Body of pancreas (tissue), 4 donors: ENCODE measurements at regions not wholly inside any gene's neighbourhood (a gene's known extent, or its start where the extent isn't known, plus 50 kb on each side); places are given as distances from the start of the nearest gene placed in this dataset. TPM values are rescaled to one million over a fixed set of nuclear protein-coding genes. Genes with fewer than 3 reads are reported as not detected.

Source experiments
- ATAC-seq: fragments of 150-250 bp; one replicate; pipeline ENCODE4 v1.9.1; 2016
- DNase-seq, 4 donors: peaks; one replicate each; pipeline ENCODE4 v3.0.0-alpha.2; 2019
- H3K27ac ChIP-seq, 4 donors: fragments of 200-600 bp; sonication (generic); 1 replicate in 3 of 4; 2 replicates in 1 of 4; pipeline versions ENCODE4 v1.5.1 to v1.6.1; 2016 to 2019; ENCODE audit warnings: mild to moderate bottlenecking in 1 of 4, mixed read lengths in 1 of 4, moderate library complexity in 1 of 4
- H3K27me3 ChIP-seq, 2 donors: fragments of 200-600 bp; sonication (generic); one replicate each; pipeline ENCODE4 v1.6.0; 2016; ENCODE audit warnings: mild to moderate bottlenecking in 1 of 2
- H3K36me3 ChIP-seq, 2 donors: fragments of 200-600 bp; sonication (generic); replicated peaks in 1 of 2; 2 replicates each; pipeline ENCODE4 v1.5.1; 2016; ENCODE audit warnings: low read depth in 2 of 2; ENCODE audit not compliant: insufficient read depth in 1 of 2
- H3K4me1 ChIP-seq: fragments of 200-600 bp; sonication (generic); one replicate; pipeline ENCODE4 v1.6.0; 2016
- H3K4me3 ChIP-seq, 2 donors: fragments of 200-600 bp; sonication (generic); 1 replicate in 1 of 2; 2 replicates in 1 of 2; pipeline ENCODE4 v1.5.1; 2016 to 2019
- H3K9me3 ChIP-seq, 3 donors: fragments of 200-600 bp; sonication (generic); 1 replicate in 2 of 3; 2 replicates in 1 of 3; pipeline ENCODE4 v1.5.1; 2016
- POLR2A ChIP-seq, 3 donors: fragments of 450-650 bp; IDR thresholded peaks; one replicate each; pipeline ENCODE4 v1.6.1; 2016; ENCODE audit warnings: antibody characterized with exemption in 3 of 3, mild to moderate bottlenecking in 2 of 3
- WGBS, 2 donors: methylation state at CpG; one replicate each; pipeline ENCODE4 v1.1.5; 2017; 5-methylcytosine and 5-hydroxymethylcytosine counted together
- intact Hi-C: fragments of 100-400 bp; cut with DNase I; formaldehyde crosslinking; loops from one replicate; pipeline ENCODE4 v1.15.1; 2023
- small RNA-seq: library from RNA; depleted of rRNA; stranded (forward); fragments of <200 nt; gene quantifications from one replicate; pipeline ENCODE3, GENCODE V24; 2016
- TF ChIP-seq, protein P1 (sequence below), 7 experiments: fragments of 450-650 bp in 4 of 7; fragments of 200-600 bp in 3 of 7; sonication (generic) in 3 of 7; IDR thresholded peaks; one replicate each; pipeline ENCODE4 v1.5.1; 2016 to 2019; ENCODE audit warnings: antibody characterized with exemption in 7 of 7

DNA sequence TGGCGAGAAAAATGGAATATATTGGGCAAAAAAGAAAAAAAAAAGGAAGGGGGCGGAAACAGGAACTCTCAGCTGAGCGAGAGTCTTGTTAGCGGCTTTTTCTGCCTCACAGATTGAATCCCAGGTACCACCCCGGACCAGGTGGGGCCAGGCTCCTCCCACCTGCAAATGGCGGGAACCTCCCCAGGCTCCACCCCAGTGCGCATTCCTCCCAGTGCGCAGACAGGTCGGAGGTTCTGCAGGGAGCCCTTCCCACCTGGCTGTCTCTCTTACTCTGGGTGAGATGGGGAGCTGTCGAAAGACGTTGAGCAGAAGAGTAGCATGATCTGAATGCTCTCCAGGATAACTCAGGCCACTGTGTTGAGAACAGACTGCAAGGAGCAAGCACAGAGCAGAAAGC is 57.0 kb upstream of the ETV6 start:
- no peaks in the 10 kb centered on the region for H3K36me3 ChIP-seq
- H3K9me3 ChIP-seq, result no peaks in the 10 kb centered on the region
- intact Hi-C loops, result no loop called here
- no peaks in the 10 kb centered on the region for H3K27me3 ChIP-seq
- WGBS, 2 donors, result 92 to 94% methylated on average over 11 of the region's 11 CpGs
- no peak overlapping the region for H3K4me3 ChIP-seq
- TF ChIP-seq POLR2A (IDR thresholded peaks at IDR 0.05), result no peak
- TF ChIP-seq, protein P1, sequence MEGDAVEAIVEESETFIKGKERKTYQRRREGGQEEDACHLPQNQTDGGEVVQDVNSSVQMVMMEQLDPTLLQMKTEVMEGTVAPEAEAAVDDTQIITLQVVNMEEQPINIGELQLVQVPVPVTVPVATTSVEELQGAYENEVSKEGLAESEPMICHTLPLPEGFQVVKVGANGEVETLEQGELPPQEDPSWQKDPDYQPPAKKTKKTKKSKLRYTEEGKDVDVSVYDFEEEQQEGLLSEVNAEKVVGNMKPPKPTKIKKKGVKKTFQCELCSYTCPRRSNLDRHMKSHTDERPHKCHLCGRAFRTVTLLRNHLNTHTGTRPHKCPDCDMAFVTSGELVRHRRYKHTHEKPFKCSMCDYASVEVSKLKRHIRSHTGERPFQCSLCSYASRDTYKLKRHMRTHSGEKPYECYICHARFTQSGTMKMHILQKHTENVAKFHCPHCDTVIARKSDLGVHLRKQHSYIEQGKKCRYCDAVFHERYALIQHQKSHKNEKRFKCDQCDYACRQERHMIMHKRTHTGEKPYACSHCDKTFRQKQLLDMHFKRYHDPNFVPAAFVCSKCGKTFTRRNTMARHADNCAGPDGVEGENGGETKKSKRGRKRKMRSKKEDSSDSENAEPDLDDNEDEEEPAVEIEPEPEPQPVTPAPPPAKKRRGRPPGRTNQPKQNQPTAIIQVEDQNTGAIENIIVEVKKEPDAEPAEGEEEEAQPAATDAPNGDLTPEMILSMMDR (IDR thresholded peaks at IDR 0.05), result no peak
- DNase-seq, result no peak
- no peak overlapping the region for H3K27ac ChIP-seq
- H3K4me1 ChIP-seq, result no peaks in the 10 kb centered on the region
- ATAC-seq, result no peak

DNA sequence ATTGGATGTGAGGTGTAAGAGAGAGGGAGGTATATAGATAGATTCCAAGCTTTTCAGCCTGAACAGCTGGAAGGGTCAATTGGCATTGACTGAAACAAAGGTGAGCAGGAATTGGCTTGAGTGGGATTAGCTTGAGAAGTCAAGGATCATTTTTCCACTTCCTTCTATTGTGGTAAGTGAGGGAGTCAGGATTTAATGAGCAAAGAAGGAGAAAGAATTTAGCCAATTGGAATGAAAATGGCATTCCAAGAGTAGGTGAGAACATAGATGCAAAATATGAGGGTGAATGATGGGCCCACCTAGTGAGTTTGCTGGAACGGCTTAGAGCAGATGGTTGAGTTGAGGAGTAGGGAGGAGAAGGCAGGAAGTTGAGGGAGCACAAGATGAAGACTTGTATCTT is 56.5 kb upstream of the ETV6 start:
- TF ChIP-seq, protein P1 (IDR thresholded peaks at IDR 0.05), result no peak
- TF ChIP-seq POLR2A (IDR thresholded peaks at IDR 0.05), result no peak
- Histone ChIP-seq H3K27ac (no peak overlapping the region), H3K4me1 (no peaks in the 10 kb centered on the region), H3K9me3 (no peaks in the 10 kb centered on the region), H3K27me3 (no peaks in the 10 kb centered on the region), H3K4me3 (no peak overlapping the region), H3K36me3 (no peaks in the 10 kb centered on the region)
- ATAC-seq, result no peak
- intact Hi-C loops, result no loop called here
- WGBS, 2 donors, result 85 to 86% methylated on average over 1 of the region's 1 CpG
- DNase-seq, result no peak

DNA sequence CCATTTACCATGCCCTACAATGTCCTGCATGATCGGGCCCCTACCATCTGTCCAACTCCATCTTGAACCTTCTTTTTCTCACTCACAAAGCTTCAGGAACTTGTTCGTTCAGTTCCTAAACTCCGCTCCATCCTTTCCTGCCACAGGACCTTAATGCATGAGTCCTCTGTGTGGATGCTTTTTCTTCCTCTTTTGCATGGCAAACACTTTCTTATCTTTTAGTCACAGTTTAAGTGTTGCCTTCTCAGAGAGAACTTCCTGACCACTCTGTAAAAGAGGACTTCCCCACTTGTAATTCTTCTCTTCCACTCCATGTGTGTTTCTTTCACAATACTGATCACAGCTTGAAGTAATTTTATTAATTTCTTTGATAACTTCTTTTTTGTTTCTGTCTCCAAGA is 54.4 kb upstream of the ETV6 start:
- TF ChIP-seq, protein P1 (IDR thresholded peaks at IDR 0.05), result no peak
- no peak for TF ChIP-seq POLR2A (IDR thresholded peaks at IDR 0.05)
- no peaks in the 10 kb centered on the region for H3K9me3 ChIP-seq
- H3K4me1 ChIP-seq, result no peaks in the 10 kb centered on the region
- no peaks in the 10 kb centered on the region for H3K36me3 ChIP-seq
- H3K27ac ChIP-seq, result no peak overlapping the region
- intact Hi-C loops, result no loop called here
- ATAC-seq (no peak), DNase-seq (no peak)
- H3K4me3 ChIP-seq, result no peak overlapping the region
- WGBS, 2 donors, result 49 to 96% methylated on average over 2 to 3 of the region's 3 CpGs
- no peaks in the 10 kb centered on the region for H3K27me3 ChIP-seq

DNA sequence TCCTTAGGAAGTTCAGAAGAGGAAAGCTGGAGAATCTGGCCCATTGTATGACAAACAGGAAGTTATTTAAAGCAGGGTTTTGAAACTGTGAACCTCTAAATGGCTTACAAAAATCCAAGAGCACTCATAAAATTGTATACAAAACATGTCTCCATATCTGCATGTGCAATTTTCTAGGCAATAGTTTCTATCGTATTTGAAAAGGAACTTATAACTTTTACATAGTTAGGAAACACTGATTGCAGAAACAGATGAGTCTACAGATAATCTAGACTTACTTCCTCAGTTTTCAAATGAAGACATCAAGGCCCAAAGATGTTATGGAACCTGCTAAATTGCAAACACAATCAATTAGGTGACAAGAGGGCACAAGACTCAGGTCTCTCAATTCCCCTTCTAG is 53.3 kb upstream of the ETV6 start:
- no peak overlapping the region for H3K4me3 ChIP-seq
- H3K36me3 ChIP-seq, result no peaks in the 10 kb centered on the region
- H3K9me3 ChIP-seq, result no peaks in the 10 kb centered on the region
- no peak for DNase-seq
- no peaks in the 10 kb centered on the region for H3K4me1 ChIP-seq
- H3K27me3 ChIP-seq, result no peaks in the 10 kb centered on the region
- no peak for TF ChIP-seq POLR2A (IDR thresholded peaks at IDR 0.05)
- TF ChIP-seq, protein P1 (IDR thresholded peaks at IDR 0.05), result no peak
- 58 to 91% methylated on average over 1 of the region's 1 CpG for WGBS, 2 donors
- no peak overlapping the region for H3K27ac ChIP-seq
- no peak for ATAC-seq
- intact Hi-C loops, result no loop called here

DNA sequence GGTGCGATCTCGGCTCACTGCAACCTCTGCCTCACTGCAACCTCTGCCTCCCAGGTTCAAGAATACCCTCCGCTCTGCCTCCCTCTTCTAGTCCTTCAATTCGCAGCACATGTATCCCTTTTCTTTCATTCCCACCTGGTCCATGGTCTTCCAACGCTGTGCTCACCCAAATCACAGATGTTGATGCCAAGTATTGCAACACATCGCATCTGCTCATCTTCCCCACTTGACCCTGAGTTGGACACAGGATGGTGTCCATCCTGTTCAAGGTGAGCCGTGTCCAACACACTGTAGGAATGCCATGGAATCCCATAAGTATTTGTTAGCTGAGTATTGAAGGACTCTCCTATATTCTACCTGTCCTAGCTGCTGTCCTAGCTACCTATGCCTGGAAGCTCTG is 50.6 kb upstream of the ETV6 start:
- Histone ChIP-seq H3K27ac (no peak overlapping the region), H3K36me3 (no peaks in the 10 kb centered on the region), H3K4me1 (no peaks in the 10 kb centered on the region), H3K9me3 (no peaks in the 10 kb centered on the region), H3K4me3 (no peak overlapping the region), H3K27me3 (no peaks in the 10 kb centered on the region)
- 74 to 84% methylated on average over 7 of the region's 7 CpGs for WGBS, 2 donors
- no peak for ATAC-seq
- TF ChIP-seq POLR2A (IDR thresholded peaks at IDR 0.05), result no peak
- TF ChIP-seq, protein P1 (IDR thresholded peaks at IDR 0.05), result no peak
- intact Hi-C loops, result no loop called here
- no peak for DNase-seq

Small RNA genes in the stretch of these regions (small RNA-seq; reads per million reads assigned to genes)
- gene AC007450.3, result not detected
- gene HIGD1AP8, result not detected
- not detected for gene RNU7-60P
